ENCODE measurements at regions not wholly inside any gene's neighbourhood (a gene's known extent, or its start where the extent isn't known, plus 50 kb on each side); places are given as distances from the start of the nearest gene placed in this dataset.
"Not testable (repeated sequence)": the region's sequence is repeated elsewhere in the genome, so short reads cannot be mapped to it uniquely, and the experiment has no call there.

DNA sequence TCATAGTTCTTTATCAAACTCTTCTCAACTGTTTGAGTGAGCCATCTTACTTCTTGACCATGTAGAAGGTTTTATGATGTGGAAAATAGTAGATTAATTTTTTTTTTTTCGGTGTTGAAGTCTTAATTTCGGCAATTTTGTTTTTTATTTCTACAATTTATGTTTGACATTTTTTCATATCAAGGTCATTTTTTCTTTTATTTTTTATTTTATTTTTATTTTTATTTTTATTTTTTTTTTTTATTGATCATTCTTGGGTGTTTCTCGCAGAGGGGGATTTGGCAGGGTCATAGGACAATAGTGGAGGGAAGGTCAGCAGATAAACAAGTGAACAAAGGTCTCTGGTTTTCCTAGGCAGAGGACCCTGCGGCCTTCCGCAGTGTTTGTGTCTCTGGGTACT is 203.8 kb upstream of the CBLB start:
- DNase-seq (ENCODE audit: low read depth, low spot score), result not testable (repeated sequence)

DNA sequence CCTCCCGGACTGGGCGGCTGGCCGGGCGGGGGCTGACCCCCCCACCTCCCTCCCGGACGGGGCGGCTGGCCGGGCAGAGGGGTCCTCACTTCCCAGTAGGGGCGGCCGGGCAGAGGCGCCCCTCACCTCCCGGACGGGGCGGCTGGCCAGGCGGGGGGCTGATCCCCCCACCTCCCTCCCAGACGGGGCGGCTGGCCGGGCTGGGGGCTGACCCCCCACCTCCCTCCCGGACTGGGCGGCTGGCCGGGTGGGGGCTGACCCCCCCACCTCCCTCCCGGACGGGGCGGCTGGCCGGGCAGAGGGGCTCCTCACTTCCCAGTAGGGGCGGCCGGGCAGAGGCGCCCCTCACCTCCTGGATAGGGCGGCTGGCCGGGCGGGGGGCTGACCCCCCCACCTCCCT is 205.0 kb upstream of the CBLB start:
- not testable (repeated sequence) for DNase-seq (ENCODE audit: low read depth, low spot score)

DNA sequence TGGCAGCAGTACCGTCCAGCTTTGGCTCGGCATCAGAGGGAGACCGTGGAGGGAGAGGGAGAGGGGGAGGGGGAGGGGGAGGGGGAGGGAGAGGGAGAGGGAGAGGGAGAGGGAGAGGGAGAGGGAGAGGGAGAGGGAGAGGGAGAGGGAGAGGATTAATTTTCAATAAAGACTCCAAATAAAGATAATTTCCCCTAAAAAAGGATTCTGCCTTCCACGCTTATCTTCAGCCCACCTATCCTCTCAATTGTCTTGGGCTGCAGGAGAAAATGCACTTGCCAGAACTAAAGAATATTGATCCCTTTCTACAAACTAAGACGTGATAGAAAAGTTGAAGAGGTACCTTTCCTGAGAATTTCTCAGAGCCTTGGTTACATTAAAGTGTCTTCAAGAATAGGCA is 206.9 kb upstream of the CBLB start:
- not testable (repeated sequence) for DNase-seq (ENCODE audit: low read depth, low spot score)

- no peak for DNase-seq (ENCODE audit: low read depth, low spot score)
These were observed 209.8 kb upstream of the CBLB start for GRCh38 chr3:106078635-106079034.

- DNase-seq (ENCODE audit: low read depth, low spot score), result no peak
These were observed 213.8 kb upstream of the CBLB start for GRCh38 chr3:106082616-106083015.

GRCh38 chr3:106083207-106083606 is 214.4 kb upstream of the CBLB start:
- no peak for DNase-seq (ENCODE audit: low read depth, low spot score)

GRCh38 chr3:106083854-106084253 is 215.0 kb upstream of the CBLB start:
- no peak for DNase-seq (ENCODE audit: low read depth, low spot score)

DNA sequence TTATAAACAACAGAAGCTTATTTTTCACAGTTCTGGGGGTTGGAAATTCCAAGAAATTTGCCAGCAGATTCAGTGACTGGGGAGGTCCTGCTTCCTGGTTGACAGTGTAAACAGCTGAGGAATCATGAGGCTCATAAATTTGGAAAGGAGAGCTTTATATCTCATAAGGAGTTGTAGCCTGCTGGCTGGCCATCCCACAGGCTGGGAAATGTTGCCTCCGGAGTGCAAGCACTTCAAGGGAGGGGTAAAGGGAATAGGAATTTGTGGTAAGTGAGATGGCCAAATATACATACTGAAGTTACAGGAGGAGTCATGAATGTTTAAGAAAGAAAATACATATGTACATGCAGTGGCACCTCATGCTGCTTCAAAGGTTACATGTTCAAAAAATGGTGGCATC is 217.2 kb upstream of the CBLB start:
- DNase-seq (ENCODE audit: low read depth, low spot score), result no peak

DNA sequence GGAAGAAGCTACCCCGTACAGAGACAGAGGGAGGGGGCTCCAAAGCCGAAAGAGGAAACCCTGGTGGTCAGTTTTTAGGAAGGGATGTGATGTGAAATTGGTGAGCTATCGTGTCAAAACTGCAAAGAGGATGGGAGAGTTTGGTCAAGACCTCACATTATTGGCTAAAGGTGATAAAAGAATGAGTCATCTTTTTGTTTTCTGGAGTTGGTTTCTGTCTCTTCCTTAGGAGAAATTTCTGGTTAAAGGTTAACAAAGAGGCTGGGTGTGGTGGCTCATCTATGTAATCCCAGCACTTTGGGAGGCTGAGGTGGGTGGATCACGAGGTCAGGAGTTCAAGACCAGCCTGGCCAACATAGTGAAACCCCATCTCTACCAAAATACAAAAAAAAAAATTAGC is 217.8 kb upstream of the CBLB start:
- DNase-seq (ENCODE audit: low read depth, low spot score), result no peak

DNA sequence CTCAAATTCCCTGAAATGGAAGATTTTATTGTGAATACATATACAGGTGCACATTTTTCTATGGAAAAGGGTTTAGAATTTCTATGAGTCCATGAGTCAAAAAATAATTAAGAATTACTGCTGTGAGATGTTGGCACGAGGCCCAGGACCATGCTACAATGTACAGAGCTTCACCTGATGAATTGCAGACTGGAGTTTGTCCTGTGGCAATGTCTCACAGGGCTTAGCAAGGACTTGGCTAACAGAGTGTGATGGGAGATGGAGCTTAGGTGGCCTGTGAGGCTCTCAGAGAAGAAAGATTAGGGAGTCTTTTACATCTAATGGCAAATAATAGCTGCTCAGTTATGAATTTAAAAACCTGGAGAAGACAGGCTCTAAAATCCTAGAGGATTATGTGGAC is 219.5 kb upstream of the CBLB start:
- no peak for DNase-seq (ENCODE audit: low read depth, low spot score)

DNA sequence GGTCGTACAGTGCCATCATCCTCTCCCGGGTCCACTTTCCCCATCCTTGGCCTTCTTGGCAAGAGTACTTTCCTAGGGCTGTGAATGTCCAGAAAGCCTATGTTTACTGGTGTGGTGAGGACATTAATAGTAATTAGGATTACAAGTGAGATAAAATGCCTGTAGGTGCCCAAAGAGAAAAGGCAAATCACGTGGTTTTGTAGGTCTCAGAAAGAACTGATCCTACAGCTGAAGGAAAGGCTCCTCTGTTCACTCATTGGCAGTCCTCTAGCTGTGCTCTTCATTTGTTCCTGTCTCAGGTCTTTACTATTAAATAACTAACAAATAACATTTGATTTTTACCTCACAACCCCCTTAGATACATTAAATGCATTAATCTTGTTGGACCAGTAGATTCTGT is 220.1 kb upstream of the CBLB start:
- no peak for DNase-seq (ENCODE audit: low read depth, low spot score)

DNA sequence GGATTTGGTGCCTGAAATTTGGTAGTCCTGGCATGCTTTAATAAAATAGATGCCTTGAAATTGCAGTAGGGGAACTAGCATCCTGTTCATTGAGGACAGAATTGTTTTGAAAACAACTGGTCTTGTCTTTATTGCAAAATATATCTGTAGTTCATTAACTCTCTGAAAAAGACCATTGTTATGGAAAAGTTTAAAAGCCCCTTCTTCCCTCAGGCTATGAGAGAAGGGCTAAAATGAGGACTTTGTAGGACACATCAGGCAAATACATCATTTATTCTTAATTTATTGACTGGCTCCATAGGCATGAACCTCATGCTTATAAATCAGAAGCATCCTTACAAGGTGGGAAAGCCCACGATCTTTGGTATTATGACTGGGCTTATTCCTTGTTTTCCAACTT is 221.0 kb upstream of the CBLB start:
- DNase-seq (ENCODE audit: low read depth, low spot score), result no peak

DNA sequence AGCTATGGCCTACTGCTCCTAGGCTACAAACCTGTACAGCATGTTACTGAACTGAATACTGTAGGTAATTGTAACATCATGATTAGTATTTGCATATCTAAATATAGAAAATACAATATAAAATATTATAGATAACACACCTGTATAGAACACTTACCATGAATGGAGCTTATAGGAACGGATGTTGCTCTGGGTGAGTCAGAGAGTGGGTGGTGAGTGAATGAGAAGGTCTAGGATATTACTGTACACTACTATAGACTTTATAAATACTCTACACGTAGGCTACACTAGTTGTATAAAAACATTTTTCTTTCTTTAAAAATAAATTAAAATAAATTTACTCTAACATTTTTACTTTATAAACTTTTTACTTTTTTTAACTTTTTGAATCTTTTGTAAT is 224.0 kb upstream of the CBLB start:
- no peak for DNase-seq (ENCODE audit: low read depth, low spot score)

- DNase-seq (ENCODE audit: low read depth, low spot score), result no peak
These were observed 224.8 kb upstream of the CBLB start for GRCh38 chr3:106093616-106094015.

DNA sequence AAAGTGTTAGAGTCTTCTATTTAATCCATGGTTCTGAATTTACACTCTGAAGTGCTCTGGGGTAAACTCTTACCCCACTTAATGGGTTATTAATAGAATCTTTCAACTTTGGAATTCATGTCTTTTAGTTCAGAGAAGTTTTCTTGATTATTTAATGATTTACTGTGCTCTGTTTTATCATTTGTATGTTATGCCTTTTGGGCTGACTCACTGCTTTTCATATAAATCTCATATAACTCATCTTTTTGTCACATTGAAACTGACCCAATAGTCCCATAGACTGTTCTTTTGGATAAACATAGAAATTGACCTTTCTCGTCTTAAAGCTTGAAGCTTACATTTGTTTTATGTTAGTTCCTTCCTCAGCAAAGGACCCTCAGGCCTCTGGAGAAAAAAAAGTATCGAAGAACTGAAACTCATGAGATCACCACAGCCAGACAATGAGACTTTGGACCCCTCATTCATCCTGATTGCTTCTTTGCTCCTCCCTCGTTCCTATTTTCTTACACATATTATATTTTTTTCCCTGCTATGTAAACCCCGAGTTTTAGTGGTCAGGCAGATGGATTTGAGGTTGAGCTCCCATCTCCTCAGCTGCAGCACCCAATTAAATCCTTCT is 229.1 kb upstream of the CBLB start:
- no peak for DNase-seq (ENCODE audit: low read depth, low spot score)

- DNase-seq (ENCODE audit: low read depth, low spot score), result no peak
These were observed 234.6 kb upstream of the CBLB start for GRCh38 chr3:106103383-106103782.

GRCh38 chr3:106104078-106104477 is 235.3 kb upstream of the CBLB start:
- DNase-seq (ENCODE audit: low read depth, low spot score), result no peak

GRCh38 chr3:106108925-106109324 is 240.1 kb upstream of the CBLB start:
- no peak for DNase-seq (ENCODE audit: low read depth, low spot score)

- DNase-seq (ENCODE audit: low read depth, low spot score), result not testable (repeated sequence)
These were observed 243.7 kb upstream of the CBLB start for GRCh38 chr3:106112561-106112960.

DNA sequence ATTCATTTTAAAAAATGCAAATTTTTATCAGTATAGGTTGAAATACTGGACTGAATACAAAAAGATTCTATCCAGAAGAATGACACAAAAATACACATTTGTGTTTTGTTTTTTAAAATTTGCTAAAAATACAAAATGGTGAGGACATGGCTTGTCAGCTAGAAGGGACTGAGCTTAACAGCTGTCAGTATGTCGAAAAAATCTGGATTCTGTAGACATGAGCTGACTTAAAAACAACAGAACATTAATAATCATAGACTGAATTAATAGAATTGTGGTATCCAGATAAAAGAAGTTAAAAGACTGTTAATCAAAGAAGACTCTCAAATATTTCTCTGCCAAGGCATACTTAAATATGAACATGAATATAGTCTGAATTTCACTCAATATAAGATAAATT is 244.9 kb upstream of the CBLB start:
- DNase-seq (ENCODE audit: low read depth, low spot score), result no peak

GRCh38 chr3:106114220-106114619 is 245.4 kb upstream of the CBLB start:
- no peak for DNase-seq (ENCODE audit: low read depth, low spot score)

DNA sequence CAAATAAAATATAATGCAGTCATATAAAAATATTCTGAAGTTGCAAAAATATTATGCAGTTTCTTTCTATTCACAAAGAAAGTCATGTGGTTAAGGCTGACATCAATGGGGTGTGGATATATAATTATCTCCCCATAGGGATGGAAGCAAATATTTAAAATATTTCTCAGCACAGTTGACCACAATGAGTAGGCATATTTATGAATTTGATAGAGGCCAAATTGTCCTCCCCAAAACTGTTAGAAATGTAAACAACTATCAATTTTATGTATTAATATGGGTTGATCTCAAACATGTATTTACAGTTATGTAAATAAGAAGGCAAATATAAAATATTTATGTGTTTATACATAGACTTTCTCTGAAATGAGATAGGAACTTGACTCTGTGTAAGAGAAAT is 246.0 kb upstream of the CBLB start:
- no peak for DNase-seq (ENCODE audit: low read depth, low spot score)

DNA sequence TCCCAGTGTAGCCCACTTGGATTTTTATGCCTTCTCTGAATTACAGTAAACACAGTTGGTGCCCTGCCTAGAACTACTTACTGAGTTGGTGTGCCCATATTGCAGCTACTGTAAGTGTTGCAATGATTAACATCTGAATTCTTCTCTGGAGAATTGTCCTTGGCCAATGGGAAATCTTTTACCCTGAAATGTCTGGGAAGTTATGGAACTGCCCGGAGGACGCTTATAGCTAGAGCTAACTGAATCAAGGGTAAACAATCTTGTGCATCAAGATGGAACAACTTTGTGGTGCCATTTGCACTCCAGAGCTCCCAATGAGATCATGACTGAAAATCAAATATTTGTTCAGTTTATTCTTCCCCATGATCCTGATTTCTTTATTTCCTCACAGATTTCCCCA is 246.7 kb upstream of the CBLB start:
- no peak for DNase-seq (ENCODE audit: low read depth, low spot score)

GRCh38 chr3:106116733-106117489 is 248.1 kb upstream of the CBLB start:
- no peak for DNase-seq (ENCODE audit: low read depth, low spot score)

Data from smooth muscle cell of the brain vasculature (primary cell).